Activated T-helper 1 cell treated with anti-CD3 and anti-CD28 coated beads, Interleukin-2, amount 50 U/mL, for 16 hours (primary cell): ENCODE measurements at regions not wholly inside any gene's neighbourhood (a gene's known extent, or its start where the extent isn't known, plus 50 kb on each side); places are given as distances from the start of the nearest gene placed in this dataset.
"Not testable (repeated sequence)": the region's sequence is repeated elsewhere in the genome, so short reads cannot be mapped to it uniquely, and the experiment has no call there.

Experiments
- DNase-seq, 2 donors: peaks; one replicate each; pipeline ENCODE4 v3.0.0-alpha.2; 2020; ENCODE audit warnings: low read depth in 1 of 2, low spot score in 1 of 2

- DNase-seq, result no peak
Measured at GRCh38 chr3:107942951-107943749, 147.7 kb downstream of the CD47 start.

GRCh38 chr3:107942244-107942643 is 148.6 kb downstream of the CD47 start:
- DNase-seq, result no peak

DNA sequence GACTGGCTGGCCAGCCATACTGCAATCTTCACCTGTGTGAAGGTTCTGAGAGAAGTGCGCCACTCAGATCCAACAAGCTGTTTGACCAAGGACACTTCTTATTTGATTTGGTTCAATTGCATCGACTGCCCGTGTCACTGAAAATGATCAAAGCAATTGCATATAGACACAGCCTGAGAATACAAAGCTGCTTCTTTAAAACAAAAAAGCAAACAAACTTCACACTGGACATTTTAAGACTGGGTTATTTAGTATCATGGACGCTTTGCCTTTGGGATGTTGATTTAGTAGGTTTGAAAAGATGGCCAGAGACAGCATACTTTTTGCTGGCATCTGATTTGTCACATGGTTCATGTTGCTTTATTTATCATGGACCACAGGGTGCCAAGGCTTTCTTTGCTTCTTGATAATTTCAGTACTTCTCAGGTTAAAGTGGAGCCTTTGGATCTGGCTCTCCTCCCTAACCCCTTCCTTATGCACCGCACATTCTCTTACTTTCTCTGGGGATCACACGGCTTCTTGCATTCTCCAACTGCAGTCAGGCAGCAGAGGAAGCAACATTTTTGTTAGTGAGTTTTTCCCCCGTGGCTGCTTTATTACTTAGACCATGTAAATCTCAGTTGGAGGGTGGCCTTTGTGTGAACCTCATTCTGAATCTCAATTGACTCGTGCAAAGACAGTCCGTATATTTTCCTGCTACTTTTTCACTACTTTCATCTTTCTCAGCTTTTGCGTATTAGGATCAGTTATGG is 151.0 kb downstream of the CD47 start:
- no peak for DNase-seq

- DNase-seq, result no peak
Measured at GRCh38 chr3:107938143-107938542, 152.7 kb downstream of the CD47 start.

DNA sequence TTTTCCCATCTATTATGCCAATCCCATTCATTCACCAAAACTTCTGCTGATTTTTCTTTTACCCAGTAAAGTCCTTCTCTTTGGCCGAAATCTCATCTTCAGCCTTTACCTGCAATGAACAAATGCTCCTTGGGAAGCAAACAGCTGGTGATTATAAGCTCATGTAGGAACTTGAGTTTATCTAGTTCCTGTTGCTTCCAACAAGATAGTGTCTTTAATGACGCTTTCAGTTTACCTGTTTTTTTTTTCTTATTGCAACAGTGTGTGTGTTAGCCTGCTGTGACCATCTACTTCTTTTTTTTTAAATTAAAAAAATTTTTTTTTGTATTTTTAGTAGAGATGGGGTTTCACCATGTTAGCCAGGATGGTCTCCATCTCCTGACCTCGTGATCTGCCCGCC is 156.0 kb downstream of the CD47 start:
- DNase-seq, result no peak

GRCh38 chr3:107933450-107933849 is 157.4 kb downstream of the CD47 start:
- no peak for DNase-seq

GRCh38 chr3:107931326-107931725 is 159.5 kb downstream of the CD47 start:
- no peak for DNase-seq

GRCh38 chr3:107929088-107929487 is 161.7 kb downstream of the CD47 start:
- no peak for DNase-seq

- DNase-seq, result no peak
Measured at GRCh38 chr3:107928084-107928445, 162.8 kb downstream of the CD47 start.

DNA sequence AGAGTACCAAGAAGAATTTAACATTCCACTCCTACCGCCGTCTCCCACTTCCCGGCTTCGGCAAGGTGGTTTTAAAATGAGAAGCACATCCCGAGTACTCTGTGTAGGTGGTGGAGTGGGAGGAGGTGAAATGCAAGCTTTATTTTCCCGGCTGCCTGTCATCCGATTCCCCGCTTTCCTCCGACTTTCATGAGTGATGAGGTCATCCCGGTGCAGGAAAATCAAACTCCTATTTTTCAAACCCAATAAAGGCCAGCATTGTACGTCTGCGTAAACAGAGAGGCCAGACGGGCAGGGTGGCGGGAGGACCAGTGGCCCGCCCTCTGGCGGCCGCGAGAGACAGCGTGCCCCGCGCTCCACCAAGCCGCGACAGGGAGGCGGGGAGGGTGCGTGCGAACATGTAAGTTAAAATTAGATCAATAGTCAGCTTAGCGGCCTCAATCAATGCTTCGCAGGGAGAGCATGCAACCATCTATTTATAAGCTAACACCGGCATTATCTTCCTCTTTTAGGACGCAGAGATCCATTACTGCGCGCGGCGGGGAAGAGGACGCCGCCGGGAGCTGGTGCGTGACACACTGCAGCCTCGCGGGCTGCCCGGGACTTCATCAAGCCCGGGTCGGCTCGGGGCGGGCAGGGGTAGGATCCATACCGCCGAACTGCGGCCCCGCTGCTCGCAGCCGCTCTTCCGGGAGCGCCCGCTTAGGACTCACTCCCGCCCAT is 163.3 kb downstream of the CD47 start:
- DNase-seq, result peak; percentile 38 to 52

DNA sequence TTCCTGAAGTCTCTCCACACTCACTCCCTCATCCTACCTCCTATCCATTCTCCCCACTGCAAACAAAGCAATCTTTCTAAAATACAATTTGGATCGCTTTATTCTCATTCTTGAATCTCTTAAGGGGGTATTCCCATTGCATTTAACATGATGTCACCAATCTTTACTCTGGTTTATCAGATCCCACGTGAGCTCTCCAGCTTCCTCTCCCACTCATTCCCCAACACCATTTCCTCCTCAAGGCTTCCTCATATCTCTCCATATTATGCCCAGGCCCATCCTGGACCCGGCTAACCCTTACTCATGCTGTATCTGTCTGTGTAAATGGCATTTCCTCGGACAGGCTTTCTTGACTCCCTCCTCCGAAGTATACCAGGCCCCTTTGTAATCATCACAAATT is 165.0 kb downstream of the CD47 start:
- no peak for DNase-seq

- DNase-seq, result no peak
Measured at GRCh38 chr3:107921038-107921437, 169.8 kb downstream of the CD47 start.

- DNase-seq, result no peak
Measured at GRCh38 chr3:107920538-107920937, 170.3 kb downstream of the CD47 start.

- DNase-seq, result no peak
Measured at GRCh38 chr3:107919239-107919638, 171.6 kb downstream of the CD47 start.

DNA sequence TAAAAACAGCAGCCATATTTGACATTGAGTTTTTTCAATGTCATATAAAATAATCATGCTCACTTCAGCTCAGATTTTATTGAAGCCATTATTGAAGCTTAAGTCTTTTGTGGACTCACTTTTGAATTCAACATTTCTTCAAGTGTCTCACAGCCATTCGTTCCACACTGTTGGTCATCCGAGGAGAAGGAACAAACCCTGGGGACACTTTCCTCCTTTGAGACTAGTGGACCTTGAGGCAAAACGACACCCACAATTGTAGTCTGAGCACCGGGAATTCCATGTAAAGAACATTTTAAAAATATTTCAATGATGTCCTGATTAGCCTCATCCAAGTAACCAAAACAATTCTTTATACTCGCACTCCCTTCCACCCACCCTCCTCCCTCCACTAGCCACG is 174.7 kb downstream of the CD47 start:
- DNase-seq, result no peak

DNA sequence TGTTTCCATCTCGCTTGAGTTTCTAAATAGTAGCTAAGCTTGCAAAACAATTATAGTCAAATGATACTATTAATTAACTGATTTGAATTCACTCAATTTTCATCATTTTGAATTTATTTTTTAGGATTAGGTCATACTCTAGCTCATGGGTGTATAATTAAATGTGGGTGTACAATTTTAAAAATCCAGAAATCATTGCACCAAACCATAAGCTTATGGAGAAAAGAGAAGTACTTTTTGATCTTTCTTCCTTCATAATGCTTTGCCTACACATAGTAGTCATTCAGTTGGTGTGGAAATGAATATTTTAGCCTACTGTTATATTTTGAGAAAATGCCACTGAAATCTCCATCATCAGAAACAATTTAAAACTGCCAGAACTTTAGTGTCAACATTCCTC is 175.1 kb downstream of the CD47 start:
- no peak for DNase-seq

- DNase-seq, result no peak
Measured at GRCh38 chr3:107913701-107914100, 177.1 kb downstream of the CD47 start.

DNA sequence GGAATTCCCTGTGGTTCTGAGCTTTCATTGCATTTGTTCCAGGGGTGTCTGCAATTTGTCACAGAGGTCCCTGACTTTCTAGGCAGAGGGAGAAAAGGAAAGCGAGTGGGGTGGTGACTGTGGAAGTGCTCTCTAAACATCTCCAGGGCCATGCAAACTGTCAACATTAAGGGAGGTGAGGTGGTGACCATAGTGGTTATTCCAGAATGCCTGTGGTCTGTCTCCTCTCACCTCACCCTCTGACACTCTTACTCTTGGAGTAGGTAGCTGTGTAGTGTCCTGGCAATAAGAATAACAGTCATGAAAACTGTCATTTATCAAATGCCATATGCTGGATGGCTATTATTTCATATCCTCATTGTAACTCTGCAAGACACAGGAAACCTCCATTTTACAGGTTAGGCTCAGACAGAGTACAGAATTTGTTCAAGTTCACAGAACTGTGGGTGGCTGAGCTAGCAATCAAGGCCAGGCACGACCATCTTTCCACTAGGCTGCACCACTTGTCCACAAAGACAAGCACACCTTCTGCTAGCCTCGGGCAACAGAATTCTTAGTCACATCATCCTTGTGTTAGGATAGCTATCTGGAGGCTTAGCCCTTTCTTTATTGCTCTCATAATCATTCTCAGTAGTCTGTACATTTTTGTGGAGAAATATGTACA is 179.4 kb downstream of the CD47 start:
- no peak for DNase-seq

DNA sequence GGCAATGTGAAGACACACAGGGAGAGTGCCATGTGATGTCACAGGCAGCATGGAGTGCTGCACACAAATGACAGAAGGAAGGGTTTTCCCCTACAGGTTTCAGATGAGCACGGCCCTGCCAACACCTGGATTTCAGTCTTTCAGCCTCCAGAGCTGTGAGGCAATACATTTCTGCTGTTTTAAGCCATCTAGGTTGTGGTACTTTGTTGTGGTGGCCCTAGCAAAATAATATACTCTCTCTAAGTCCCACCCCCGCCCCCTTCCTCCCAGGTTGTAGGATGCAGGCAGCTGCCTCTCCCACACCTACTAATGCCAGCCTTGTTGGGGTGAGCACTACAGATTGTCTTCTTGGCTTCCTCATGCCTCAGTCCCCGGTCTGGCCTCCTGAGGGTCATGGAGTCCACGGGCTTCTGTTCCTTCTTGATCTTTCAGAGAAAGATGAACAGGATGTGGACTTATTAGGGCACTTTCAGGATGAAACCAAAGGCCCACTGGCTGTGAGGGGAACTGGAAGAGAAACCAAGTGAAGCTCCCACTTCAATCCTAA is 180.0 kb downstream of the CD47 start:
- no peak for DNase-seq

DNA sequence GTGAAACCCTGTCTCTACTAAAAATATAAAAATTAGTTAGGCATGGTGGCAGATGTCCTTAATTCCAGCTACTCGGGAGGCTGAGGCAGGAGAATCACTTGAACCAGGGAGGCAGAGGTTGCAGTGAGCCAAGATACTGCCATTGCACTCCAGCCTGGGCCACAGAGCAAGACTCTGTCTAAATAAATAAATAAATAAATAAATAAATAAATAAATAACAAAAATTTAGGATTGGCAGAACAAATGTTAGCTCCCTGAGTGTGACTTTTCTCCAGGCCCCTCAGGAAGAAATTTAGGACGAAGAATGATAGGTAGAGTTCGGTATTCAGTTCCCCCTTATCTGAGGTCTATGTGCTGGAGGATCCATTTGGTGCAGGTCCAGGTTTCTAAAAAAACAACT is 181.2 kb downstream of the CD47 start:
- not testable (repeated sequence) for DNase-seq

- no peak for DNase-seq
Measured at GRCh38 chr3:107907996-107908395, 182.8 kb downstream of the CD47 start.
